H1 (cell line): ENCODE measurements at regions not wholly inside any gene's neighbourhood (a gene's known extent, or its start where the extent isn't known, plus 50 kb on each side); places are given as distances from the start of the nearest gene placed in this dataset.

Experiments used
- CTCF ChIA-PET: fragments of 300-600 bp; sonication (Branson Sonifier 250); formaldehyde crosslinking; loops from one replicate; lab custom pipeline; 2021; ENCODE audit not compliant: partially characterized antibody; lab: Charles Lee
- POLR2A ChIA-PET: fragments of 300-600 bp; sonication (Branson Sonifier 250); formaldehyde crosslinking; loops from one replicate; lab custom pipeline; 2021; ENCODE audit warnings: inconsistent platforms; ENCODE audit not compliant: partially characterized antibody; lab: Charles Lee
- DNase-seq, 2 experiments: peaks; one replicate each; pipeline versions ENCODE4 v3.0.0 to v3.0.0-alpha.2; 2010 to 2022; ENCODE audit warnings: low spot score in 2 of 2, low read depth in 1 of 2, mixed read lengths in 1 of 2
- FAIRE-seq: peaks from 2 replicates; lab custom pipeline; 2011; peaks lifted over from hg19 to GRCh38; lab: Jason Lieb, UNC
- H2AFZ ChIP-seq: 2 replicates; pipeline ENCODE4 v1.8.1; 2012; ENCODE audit warnings: low read length, inconsistent platforms
- H2AK5ac ChIP-seq: 2 replicates; pipeline ENCODE4 v1.6.1; 2013; ENCODE audit warnings: low read depth, low read length
- H2BK120ac ChIP-seq: replicated peaks from 2 replicates; pipeline ENCODE3; 2013; ENCODE audit warnings: low read depth, low read length, inconsistent platforms
- H2BK12ac ChIP-seq: 2 replicates; pipeline ENCODE4 v1.6.1; 2013; ENCODE audit warnings: low read depth, low read length
- H2BK15ac ChIP-seq: 2 replicates; pipeline ENCODE4 v1.6.1; 2013; ENCODE audit warnings: low read length
- H2BK20ac ChIP-seq: 2 replicates; pipeline ENCODE4 v1.6.1; 2013; ENCODE audit warnings: low read length
- H2BK5ac ChIP-seq: 2 replicates; pipeline ENCODE4 v1.6.1; 2013; ENCODE audit warnings: low read depth, low read length
- H3K14ac ChIP-seq: 2 replicates; pipeline ENCODE4 v1.6.1; 2013; ENCODE audit warnings: inconsistent platforms; ENCODE audit not compliant: insufficient read length
- H3K18ac ChIP-seq: 2 replicates; pipeline ENCODE4 v1.6.1; 2013; ENCODE audit warnings: low read length; ENCODE audit errors: extremely low read depth
- H3K23ac ChIP-seq: 2 replicates; pipeline ENCODE4 v1.6.1; 2013; ENCODE audit warnings: inconsistent platforms; ENCODE audit not compliant: insufficient read length
- H3K23me2 ChIP-seq: 2 replicates; pipeline ENCODE4 v1.6.1; 2013; ENCODE audit warnings: low read depth, low read length
- H3K27ac ChIP-seq: 2 replicates; pipeline ENCODE4 v1.6.1; 2011; ENCODE audit warnings: low read depth, low read length, inconsistent platforms
- H3K27me3 ChIP-seq, 4 experiments: replicated peaks in 1 of 4; 1 replicate in 1 of 4; 2 replicates in 3 of 4; pipeline versions ENCODE4 v1.6.1 to v1.8.1; 2011 to 2013; ENCODE audit warnings: low read length in 3 of 4, mild to moderate bottlenecking in 3 of 4, inconsistent platforms in 2 of 4, mixed read lengths in 2 of 4, moderate library complexity in 1 of 4; ENCODE audit not compliant: control insufficient read depth in 3 of 4, insufficient read depth in 3 of 4; ENCODE audit errors: extremely low read depth in 1 of 4
- H3K36me3 ChIP-seq, 4 experiments: 2 replicates each; pipeline versions ENCODE4 v1.6.1 to v1.8.1; 2011 to 2013; ENCODE audit warnings: mild to moderate bottlenecking in 4 of 4, low read length in 3 of 4, moderate library complexity in 2 of 4, control low read depth in 1 of 4, inconsistent platforms in 1 of 4; ENCODE audit not compliant: insufficient read depth in 4 of 4, control insufficient read depth in 2 of 4
- H3K4ac ChIP-seq: replicated peaks from 2 replicates; pipeline ENCODE3; 2013; ENCODE audit warnings: low read length, low read depth, mixed read lengths, inconsistent platforms; ENCODE audit not compliant: insufficient read length
- H3K4me1 ChIP-seq, 4 experiments: replicated peaks in 1 of 4; 1 replicate in 1 of 4; 2 replicates in 3 of 4; pipeline versions ENCODE4 v1.6.1 to v1.8.1; 2011 to 2013; ENCODE audit warnings: low read length in 3 of 4, inconsistent platforms in 2 of 4, mixed read lengths in 1 of 4; ENCODE audit not compliant: insufficient read depth in 4 of 4, control insufficient read depth in 3 of 4
- H3K4me2 ChIP-seq, 2 experiments: 2 replicates each; pipeline versions ENCODE4 v1.6.1 to v1.8.1; 2011 to 2013; ENCODE audit warnings: low read depth in 2 of 2, low read length in 2 of 2, control low read depth in 1 of 2, inconsistent platforms in 1 of 2, mild to moderate bottlenecking in 1 of 2; ENCODE audit not compliant: insufficient read depth in 1 of 2
- H3K4me3 ChIP-seq, 4 experiments: fragments of 200-600, 300-600 bp in 1 of 4; sonication (generic), shearing (Covaris generic), sonication (Bioruptor Twin) in 1 of 4; 2 replicates each; pipeline versions ENCODE4 v1.5.1 to v1.8.1; 2011 to 2016; ENCODE audit warnings: low read length in 4 of 4, low read depth in 3 of 4, control low read depth in 2 of 4, inconsistent platforms in 2 of 4, mild to moderate bottlenecking in 2 of 4, mixed read lengths in 1 of 4, moderate library complexity in 1 of 4; ENCODE audit not compliant: insufficient read depth in 2 of 4; ENCODE audit errors: extremely low read depth in 1 of 4
- H3K56ac ChIP-seq: replicated peaks from 2 replicates; pipeline ENCODE3; 2013; ENCODE audit warnings: low read depth, mild to moderate bottlenecking, mixed read lengths, low read length, inconsistent platforms; ENCODE audit not compliant: insufficient read length
- H3K79me1 ChIP-seq: 2 replicates; pipeline ENCODE4 v1.6.1; 2013; ENCODE audit warnings: low read depth, low read length, control low read depth
- H3K79me2 ChIP-seq, 2 experiments: 2 replicates each; pipeline versions ENCODE4 v1.6.1 to v1.8.1; 2012 to 2013; ENCODE audit warnings: low read length in 2 of 2, mild to moderate bottlenecking in 2 of 2, inconsistent platforms in 1 of 2; ENCODE audit not compliant: insufficient read depth in 2 of 2, control insufficient read depth in 1 of 2
- H3K9ac ChIP-seq, 4 experiments: replicated peaks in 1 of 4; 1 replicate in 1 of 4; 2 replicates in 3 of 4; pipeline versions ENCODE4 v1.6.1 to v1.8.1; 2011 to 2013; ENCODE audit warnings: low read depth in 3 of 4, low read length in 3 of 4, control low read depth in 2 of 4, mild to moderate bottlenecking in 2 of 4, moderate library complexity in 2 of 4, inconsistent platforms in 1 of 4; ENCODE audit errors: extremely low read depth in 1 of 4
- H3K9me3 ChIP-seq, 2 experiments: 2 replicates each; pipeline versions ENCODE4 v1.6.1 to v1.8.1; 2012 to 2013; ENCODE audit warnings: mild to moderate bottlenecking in 2 of 2, moderate library complexity in 2 of 2, control low read depth in 1 of 2, inconsistent platforms in 1 of 2, low read depth in 1 of 2, low read length in 1 of 2, mixed read lengths in 1 of 2; ENCODE audit not compliant: insufficient read depth in 2 of 2
- H4K20me1 ChIP-seq, 2 experiments: replicated peaks in 1 of 2; 2 replicates each; pipeline versions ENCODE3 to v1.8.1; 2011 to 2013; ENCODE audit warnings: inconsistent platforms in 2 of 2, low read length in 2 of 2, mild to moderate bottlenecking in 1 of 2; ENCODE audit not compliant: insufficient read depth in 2 of 2, control insufficient read depth in 1 of 2
- H4K5ac ChIP-seq: 2 replicates; pipeline ENCODE4 v1.6.1; 2013; ENCODE audit warnings: low read length, low read depth, mixed read lengths, inconsistent platforms; ENCODE audit not compliant: insufficient read length
- H4K8ac ChIP-seq: 2 replicates; pipeline ENCODE4 v1.8.0; 2013; ENCODE audit warnings: mild to moderate bottlenecking, moderate library complexity, low read length, inconsistent platforms; ENCODE audit not compliant: insufficient read depth; ENCODE audit errors: extremely low read depth
- H4K91ac ChIP-seq: replicated peaks from 2 replicates; pipeline ENCODE3; 2013; ENCODE audit warnings: low read length, mixed read lengths, inconsistent platforms; ENCODE audit not compliant: insufficient read length
- ATF2 ChIP-seq: IDR thresholded peaks from 2 replicates; pipeline ENCODE4 v1.6.1; 2012; ENCODE audit warnings: low read length, inconsistent platforms
- BACH1 ChIP-seq: IDR thresholded peaks from 2 replicates; pipeline ENCODE4 v1.6.1; 2012; ENCODE audit warnings: low read length, improper control_type of control experiment
- CREB1 ChIP-seq: IDR thresholded peaks from 2 replicates; pipeline ENCODE4 v1.6.1; 2012; ENCODE audit warnings: inconsistent platforms
- CTCF ChIP-seq, 3 experiments: IDR thresholded peaks; 1 replicate in 2 of 3; 2 replicates in 1 of 3; pipeline versions ENCODE4 v1.5.1 to v1.6.1; 2011; ENCODE audit warnings: low read length in 3 of 3, mild to moderate bottlenecking in 3 of 3, inconsistent platforms in 2 of 3, low read depth in 1 of 3, moderate library complexity in 1 of 3; ENCODE audit not compliant: insufficient read depth in 1 of 3; ENCODE audit errors: control extremely low read depth in 1 of 3
- NANOG ChIP-seq: IDR thresholded peaks from 2 replicates; pipeline ENCODE4 v1.6.1; 2011; ENCODE audit warnings: low read length, low read depth, mild to moderate bottlenecking, inconsistent platforms; ENCODE audit not compliant: insufficient read depth, poor library complexity, severe bottlenecking
- PHF8 ChIP-seq: fragments of 200-600 bp; sonication (generic); conservative IDR thresholded peaks from 2 replicates; pipeline ENCODE4 v1.7.1; 2012; ENCODE audit warnings: low read depth, mild to moderate bottlenecking, inconsistent platforms, low read length, moderate library complexity
- RAD21 ChIP-seq, 2 experiments: IDR thresholded peaks in 1 of 2; conservative IDR thresholded peaks in 1 of 2; 2 replicates each; pipeline ENCODE4 v1.6.1; 2011; ENCODE audit warnings: low read depth in 2 of 2, low read length in 2 of 2, improper control_type of control experiment in 1 of 2, inconsistent platforms in 1 of 2, mild to moderate bottlenecking in 1 of 2, moderate library complexity in 1 of 2
- RFX5 ChIP-seq: IDR thresholded peaks from 2 replicates; pipeline ENCODE4 v1.6.1; 2011; ENCODE audit warnings: low read depth, low read length, improper control_type of control experiment, borderline replicate concordance
- RXRA ChIP-seq: IDR thresholded peaks from 2 replicates; pipeline ENCODE4 v1.6.1; 2011; ENCODE audit warnings: low read depth, mild to moderate bottlenecking, low read length, moderate library complexity; ENCODE audit not compliant: insufficient read depth
- TAF1 ChIP-seq: IDR thresholded peaks from 2 replicates; pipeline ENCODE4 v1.6.1; 2011; ENCODE audit warnings: mild to moderate bottlenecking, low read depth, low read length
- WGBS, 2 experiments: shearing (Covaris generic) in 1 of 2; methylation state at CpG; one replicate each; pipeline versions ENCODE4 v1.1.6 to v1.1.7; 2013 to 2015; ENCODE audit warnings: low lambda C conversion rate in 2 of 2, mixed read lengths in 2 of 2, inconsistent platforms in 1 of 2, low coverage in 1 of 2, missing lambda C conversion rate in 1 of 2; ENCODE audit not compliant: insufficient replicate concordance in 2 of 2, insufficient coverage in 1 of 2, insufficient read length in 1 of 2; ENCODE audit errors: extremely low coverage in 1 of 2, missing lambda C conversion rate in 1 of 2; 5-methylcytosine and 5-hydroxymethylcytosine counted together

- H3K9me3 ChIP-seq = no peaks in the 10 kb centered on the region
- no peak overlapping the region for H4K5ac ChIP-seq
- H2AK5ac ChIP-seq = no peak overlapping the region
- CTCF ChIA-PET = interaction anchor here (0.6 kb wide), 1 partner anchor 820 kb away, joined by 3 read pairs; no protein-coding TSS in a partner anchor
- no peaks in the 10 kb centered on the region for H3K79me2 ChIP-seq
- no peak overlapping the region for H3K4me2 ChIP-seq
- H2BK5ac ChIP-seq = no peak overlapping the region
- no peaks in the 10 kb centered on the region for H3K79me1 ChIP-seq
- no peak overlapping the region for H4K91ac ChIP-seq
- no peak overlapping the region for H3K56ac ChIP-seq
- H2BK15ac ChIP-seq = no peak overlapping the region
- H2AFZ ChIP-seq = no peak overlapping the region
- no peak overlapping the region for H3K9ac ChIP-seq
- no peak overlapping the region for H3K14ac ChIP-seq
- POLR2A ChIA-PET = no interaction called here
- H3K27ac ChIP-seq = no peak overlapping the region
- H3K4ac ChIP-seq = no peak overlapping the region
- no peak overlapping the region for H2BK120ac ChIP-seq
- no peak overlapping the region for H2BK12ac ChIP-seq
- FAIRE-seq = no peak
- H4K20me1 ChIP-seq = no peaks in the 10 kb centered on the region
- no peak overlapping the region for H3K18ac ChIP-seq
- WGBS, 2 experiments = 85% methylated on average over 6 of the region's 6 CpGs; no CpG with 5 or more reads in 1 of the 2 experiments
- no peak overlapping the region for H3K4me3 ChIP-seq
- no peak overlapping the region for H2BK20ac ChIP-seq
- no peaks in the 10 kb centered on the region for H3K4me1 ChIP-seq
- no peaks in the 10 kb centered on the region for H3K36me3 ChIP-seq
- no peaks in the 10 kb centered on the region; the same call in 1 of the 2 replicates for H3K23me2 ChIP-seq
- no peaks in the 10 kb centered on the region for H3K27me3 ChIP-seq
- no peak overlapping the region for H4K8ac ChIP-seq
- no peak for DNase-seq
- H3K23ac ChIP-seq = no peak overlapping the region
- TF ChIP-seq NANOG (no peak), CREB1 (no peak), ATF2 (no peak), BACH1 (no peak), RAD21 (IDR thresholded peaks at IDR 0.05 in 1 of 2, conservative IDR thresholded peaks at IDR 0.05 in 1 of 2; ENCODE audit: low read depth in 2 of 2, low read length in 2 of 2) (no peak), PHF8 (no peak), CTCF (IDR thresholded peaks at IDR 0.05; ENCODE audit: control extremely low read depth in 1 of 3, insufficient read depth in 1 of 3, low read depth in 1 of 3, low read length in 3 of 3) (no peak), RXRA (no peak), RFX5 (no peak), TAF1 (no peak)
Measured at GRCh38 chr16:80038566-80038965, 438.0 kb upstream of the MAF start.
